Fibroblast of skin of back (primary cell): ENCODE measurements at regions not wholly inside any gene's neighbourhood (a gene's known extent, or its start where the extent isn't known, plus 50 kb on each side); places are given as distances from the start of the nearest gene placed in this dataset.
"Not testable (repeated sequence)": the region's sequence is repeated elsewhere in the genome, so short reads cannot be mapped to it uniquely, and the experiment has no call there.

ENCODE experiments used
- DNase-seq: peaks from one replicate; pipeline ENCODE4 v3.0.0-alpha.2; 2013

DNA sequence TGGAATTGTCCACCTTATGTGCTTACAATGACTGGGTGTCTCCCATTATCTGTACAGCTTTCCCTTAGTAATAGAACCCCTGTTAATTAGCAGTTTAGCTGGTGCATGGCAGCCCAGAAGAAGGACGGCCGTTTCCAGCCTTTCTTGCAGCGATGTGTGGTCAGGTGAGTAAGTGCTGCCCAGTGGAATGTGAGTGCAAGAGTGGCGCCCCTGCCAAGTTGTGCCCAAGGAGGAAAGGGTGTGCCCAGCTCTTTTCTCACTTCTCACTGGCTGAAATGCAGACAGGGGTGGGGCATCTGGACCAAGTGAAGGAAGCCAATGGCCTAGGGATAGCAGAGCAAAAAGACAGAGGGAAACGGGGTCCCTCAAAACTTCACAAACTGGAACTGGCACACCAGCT is 296.8 kb downstream of the PREX1 start:
- DNase-seq: no peak

DNA sequence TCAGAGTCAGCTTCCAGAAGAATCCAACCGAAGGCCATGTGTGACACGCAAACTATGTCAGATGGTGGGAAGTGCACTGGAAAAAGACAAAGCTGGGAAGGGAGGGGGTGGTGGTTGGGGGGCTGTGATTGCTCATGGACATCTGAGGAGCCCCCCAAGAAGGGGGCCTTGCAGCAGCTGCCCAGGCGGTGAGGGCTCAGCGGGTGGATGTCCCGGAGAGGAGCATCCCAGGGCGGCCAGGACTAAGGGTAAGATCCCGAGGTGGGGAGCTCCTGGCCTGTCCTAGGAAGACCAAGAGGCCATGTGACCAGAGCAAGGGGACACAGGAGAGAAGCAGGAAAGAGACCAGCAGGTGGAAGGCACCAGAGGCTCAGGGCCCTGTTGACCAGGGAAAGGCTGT is 299.5 kb downstream of the PREX1 start:
- DNase-seq: no peak

DNA sequence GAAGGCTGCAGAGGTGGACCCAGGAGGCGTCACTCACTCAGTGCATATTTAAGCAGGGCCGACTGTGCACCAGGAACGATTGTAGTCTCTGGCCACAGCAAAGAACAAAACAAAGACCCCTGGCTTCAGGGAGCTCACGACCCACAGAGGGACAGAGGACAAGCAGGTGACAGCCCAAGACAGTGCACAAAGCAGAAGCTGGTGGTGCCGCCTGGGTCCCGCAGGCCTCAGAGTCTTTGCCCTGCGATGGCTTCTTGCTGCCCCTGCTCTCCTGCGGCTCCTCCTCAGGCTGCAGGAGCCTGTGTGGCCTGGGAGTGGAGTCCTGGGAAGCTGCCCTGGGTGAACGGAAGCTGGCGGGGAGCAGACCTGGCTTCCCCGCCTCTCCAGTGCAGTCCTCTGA is 300.0 kb downstream of the PREX1 start:
- no peak for DNase-seq

DNA sequence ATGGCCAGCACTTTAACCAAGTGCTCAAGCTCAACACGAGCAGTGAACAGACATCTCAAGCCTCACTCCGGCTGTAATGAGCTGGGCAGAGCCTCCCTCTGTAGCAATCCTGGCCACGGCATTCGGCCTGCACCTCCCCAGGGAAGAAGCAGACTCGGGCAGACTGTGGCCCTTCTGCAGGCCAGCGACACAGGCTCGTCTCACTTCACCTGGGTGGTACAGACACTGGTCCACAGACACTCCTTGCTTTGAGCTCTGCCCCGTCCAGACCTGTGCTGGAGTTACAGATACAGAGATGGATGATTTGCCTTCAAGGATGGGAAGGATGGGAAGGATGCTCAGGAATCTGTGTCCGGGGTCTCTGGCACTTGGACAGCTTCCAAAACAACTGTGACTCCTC is 300.9 kb downstream of the PREX1 start:
- DNase-seq: no peak

DNA sequence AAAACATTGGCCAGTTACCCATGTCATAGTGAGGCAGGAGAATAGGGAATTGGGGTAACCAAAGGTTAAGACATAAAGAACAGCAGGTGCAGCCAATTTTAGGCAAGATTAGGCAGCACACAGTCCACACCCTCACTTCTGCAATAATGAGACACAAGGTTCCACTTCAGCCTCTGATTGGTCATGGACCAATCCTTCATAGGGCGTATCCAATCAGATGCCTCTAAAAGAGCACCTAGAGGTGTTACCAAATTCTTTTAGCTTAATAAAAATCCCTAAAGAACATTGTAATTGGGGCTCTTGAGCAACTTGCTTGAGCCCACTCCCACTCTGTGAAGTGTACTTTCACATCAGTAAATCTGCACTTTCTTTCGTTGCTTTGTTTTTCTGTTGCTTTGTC is 302.4 kb downstream of the PREX1 start:
- DNase-seq: no peak

DNA sequence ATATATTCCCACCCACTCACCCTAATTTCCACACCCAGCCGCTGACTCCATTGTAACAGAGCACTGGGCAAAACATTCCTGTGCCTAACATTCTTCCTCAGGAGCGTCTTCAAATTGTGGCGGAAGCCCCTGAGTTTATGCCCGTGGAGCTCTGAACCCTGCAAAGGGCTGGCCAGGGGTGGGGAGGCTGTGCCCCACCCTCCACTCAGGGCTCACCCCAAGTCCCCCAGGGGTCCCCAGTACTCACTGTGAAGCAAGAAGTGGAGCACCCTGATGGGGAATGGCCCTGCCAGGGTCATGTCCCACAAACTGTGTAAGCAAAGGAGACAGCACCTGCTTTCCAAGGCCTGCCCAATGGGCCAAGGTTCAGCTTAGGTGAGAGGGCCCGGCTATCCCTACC is 303.2 kb downstream of the PREX1 start:
- DNase-seq: no peak

DNA sequence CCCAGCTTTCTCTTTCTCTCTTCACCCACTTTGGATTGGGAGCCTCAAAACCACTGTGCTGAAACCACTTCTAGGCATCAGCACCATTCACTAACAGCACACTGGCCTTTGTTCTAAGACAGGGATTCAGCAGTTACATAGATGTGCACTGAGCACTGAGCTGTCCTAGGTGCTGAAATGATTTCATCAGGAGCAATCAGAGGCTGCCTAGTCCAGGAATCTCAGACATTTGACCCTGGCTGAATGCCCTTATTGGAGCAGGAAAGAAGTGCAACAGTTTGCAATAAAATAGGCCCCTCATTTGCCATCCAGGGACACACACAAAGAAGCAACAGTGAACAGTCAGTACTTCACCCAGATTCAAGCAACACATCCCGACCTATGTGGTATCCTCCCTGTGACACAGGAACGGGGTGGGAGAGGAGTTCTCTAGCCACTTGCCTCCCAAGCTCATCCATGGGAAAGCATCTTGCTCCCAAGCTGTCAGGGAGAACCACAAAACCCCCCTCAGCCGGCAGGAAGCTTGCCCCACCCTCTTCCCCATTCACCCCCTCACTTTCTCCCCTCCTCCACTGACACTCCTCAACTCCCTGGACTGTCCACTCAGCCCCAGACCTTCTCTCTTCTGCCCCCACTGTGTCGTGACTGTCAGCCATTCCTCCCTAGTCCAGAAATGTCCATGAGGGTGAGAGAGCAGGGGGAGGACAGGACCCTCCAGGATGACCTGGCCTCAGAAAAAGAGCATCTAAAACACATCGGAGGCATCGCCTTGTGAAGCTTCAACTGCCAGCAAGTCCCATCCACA is 304.4 kb downstream of the PREX1 start:
- peak; percentile 73 for DNase-seq

DNA sequence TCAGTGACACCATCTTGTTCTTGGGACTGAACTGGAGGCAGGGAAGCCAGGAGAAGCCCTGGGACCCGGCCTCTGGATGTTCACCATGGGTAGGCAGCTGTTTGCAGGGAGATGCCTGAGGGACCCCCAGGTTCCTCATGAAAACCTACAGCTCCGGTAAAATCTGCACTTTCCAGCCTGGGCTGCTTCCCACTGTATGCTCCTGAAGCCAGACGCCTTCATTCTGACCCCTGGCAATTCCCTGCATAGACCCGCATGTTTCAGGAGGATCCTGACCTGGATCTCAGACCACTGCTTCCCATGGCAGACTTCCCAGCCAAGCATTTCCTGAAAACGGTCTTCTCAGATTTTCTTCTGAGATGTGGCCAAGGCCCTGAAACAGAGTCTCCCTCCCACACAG is 306.7 kb downstream of the PREX1 start:
- DNase-seq: no peak

DNA sequence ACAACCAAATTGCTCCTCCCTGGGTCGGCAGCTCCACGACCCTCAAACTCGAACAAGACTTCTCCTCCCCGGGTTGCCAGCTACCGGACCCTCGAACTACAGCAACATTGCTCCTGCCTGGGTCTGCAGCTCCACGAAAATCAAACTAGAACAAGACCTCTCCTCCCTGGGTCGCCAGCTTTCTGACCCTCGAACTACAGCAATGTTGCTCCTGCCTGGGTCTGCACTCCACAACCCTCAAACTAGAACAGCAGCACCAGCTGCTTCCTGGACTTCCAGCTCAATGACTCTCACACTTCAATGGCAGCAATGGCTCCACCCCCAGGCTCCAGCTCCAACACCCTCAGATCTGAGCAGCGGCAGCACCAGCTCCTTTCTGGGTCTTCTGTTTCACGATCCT is 311.6 kb downstream of the PREX1 start:
- not testable (repeated sequence) for DNase-seq

DNA sequence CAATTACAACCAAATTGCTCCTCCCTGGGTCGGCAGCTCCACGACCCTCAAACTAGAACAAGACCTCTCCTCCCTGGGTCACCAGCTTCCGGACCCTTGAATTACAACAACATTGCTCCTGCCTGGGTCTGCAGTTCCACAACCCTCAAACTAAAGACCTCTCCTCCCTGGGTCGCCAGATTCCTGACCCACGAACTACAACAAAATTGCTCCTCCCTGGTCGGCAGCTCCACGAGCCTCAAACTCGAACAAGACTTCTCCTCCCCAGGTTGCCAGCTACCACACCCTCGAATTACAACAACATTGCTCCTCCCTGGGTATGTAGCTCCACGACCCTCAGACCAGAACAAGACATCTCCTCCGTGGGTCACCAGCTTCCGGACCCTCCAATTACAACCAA is 313.2 kb downstream of the PREX1 start:
- DNase-seq: not testable (repeated sequence)

DNA sequence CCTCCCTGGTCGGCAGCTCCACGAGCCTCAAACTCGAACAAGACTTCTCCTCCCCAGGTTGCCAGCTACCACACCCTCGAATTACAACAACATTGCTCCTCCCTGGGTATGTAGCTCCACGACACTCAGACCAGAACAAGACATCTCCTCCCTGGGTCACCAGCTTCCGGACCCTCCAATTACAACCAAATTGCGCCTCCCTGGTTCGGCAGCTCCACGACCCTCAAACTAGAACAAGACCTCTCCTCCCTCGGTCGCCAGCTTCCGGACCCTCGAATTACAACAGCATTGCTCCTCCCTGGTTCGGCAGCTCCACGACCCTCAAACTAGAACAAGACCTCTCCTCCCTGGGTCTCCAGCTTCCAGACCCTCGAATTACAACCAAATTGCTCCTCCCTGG is 315.3 kb downstream of the PREX1 start:
- not testable (repeated sequence) for DNase-seq

DNA sequence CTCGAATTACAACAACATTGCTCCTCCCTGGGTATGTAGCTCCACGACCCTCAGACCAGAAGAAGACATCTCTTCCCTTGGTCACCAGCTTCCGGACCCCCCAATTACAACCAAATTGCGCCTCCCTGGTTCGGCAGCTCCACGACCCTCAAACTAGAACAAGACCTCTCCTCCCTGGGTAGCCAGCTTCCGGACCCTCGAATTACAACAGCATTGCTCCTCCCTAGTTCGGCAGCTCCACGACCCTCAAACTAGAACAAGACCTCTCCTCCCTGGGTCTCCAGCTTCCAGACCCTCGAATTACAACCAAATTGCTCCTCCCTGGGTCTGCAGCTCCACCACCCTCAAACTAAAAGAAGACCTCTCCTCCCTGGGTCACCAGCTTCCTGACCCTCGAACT is 322.7 kb downstream of the PREX1 start:
- not testable (repeated sequence) for DNase-seq

DNA sequence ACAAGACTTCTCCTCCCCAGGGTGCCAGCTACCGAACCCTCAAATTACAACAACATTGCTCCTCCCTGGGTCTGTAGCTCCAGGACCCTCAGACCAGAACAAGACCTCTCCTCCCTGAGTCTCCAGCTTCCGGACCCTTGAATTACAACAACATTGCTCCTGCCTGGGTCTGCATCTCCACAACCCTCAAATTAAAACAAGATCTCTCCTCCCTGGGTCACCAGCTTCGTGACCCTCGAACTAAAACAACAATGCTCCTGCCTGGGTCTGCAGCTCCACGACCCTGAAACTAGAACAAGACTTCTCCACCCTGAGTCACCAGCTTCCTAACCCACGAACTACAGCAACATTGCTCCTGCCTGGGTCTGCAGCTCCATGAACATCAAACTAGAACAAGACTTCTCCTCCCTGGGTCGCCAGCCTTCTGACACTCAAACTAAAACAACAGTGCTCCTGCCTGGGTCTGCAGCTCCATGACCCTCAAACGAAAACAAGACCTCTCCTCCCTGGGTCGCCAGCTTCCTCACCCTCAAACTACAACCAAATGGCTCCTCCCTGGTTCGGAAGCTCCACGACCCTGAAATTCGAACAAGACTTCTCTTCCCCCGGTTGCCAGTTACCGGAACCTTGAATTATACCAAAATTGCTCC is 324.5 kb downstream of the PREX1 start:
- no peak for DNase-seq

DNA sequence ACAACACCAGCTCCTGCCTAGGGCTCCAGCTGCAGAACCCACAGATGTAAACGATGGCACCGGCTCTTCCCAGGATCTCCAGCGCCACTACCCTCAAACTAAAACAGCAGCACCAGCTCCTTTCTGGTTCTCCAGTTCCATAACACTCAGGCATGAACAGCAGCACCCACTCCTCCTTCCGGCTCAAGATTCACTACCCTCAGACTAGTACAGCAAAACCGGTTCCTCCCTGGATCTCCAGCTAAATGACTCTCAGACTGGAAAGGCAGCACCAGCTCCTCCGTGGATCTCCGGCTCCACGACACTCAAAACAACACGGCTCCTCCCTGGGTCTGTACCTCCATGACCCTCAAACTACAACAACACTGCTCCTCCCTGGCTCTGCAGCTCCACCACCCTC is 325.0 kb downstream of the PREX1 start:
- DNase-seq: no peak

DNA sequence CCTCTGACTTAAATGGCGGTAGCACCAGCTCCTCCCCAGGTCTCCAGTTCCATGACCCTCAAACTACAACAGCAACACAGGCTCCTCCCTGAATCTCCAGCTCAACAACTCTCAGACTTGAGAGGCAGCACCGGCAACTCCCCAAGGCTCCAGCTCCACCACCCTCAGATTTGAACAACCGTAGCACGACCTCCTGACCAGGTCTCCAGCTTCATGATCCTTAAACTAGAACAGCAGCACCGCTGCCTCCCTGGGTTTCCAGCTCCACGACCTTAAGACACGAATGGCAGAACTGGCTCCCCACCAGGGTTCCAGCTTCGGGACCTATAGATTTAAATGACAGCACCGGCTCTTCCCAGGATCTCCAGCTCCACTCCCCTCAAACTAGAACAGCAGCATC is 325.8 kb downstream of the PREX1 start:
- DNase-seq: no peak

DNA sequence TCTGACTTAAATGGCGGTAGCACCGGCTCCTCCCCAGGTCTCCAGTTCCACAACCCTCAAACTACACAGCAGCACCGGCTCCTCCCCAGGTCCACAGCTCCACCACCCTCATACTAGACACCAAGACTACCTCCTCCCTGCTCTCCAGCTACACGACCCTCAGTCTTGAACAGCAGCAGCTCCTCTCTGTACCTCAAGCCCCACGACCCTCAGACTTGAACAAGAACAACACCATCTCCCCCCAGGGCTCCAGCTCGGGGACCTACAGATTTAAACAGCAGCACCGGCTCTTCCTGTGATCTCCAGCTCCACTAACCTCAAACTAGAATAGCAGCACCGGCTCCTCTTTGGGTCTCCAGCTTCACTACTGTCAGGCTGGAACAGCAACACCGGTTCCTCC is 326.9 kb downstream of the PREX1 start:
- DNase-seq: not testable (repeated sequence)

DNA sequence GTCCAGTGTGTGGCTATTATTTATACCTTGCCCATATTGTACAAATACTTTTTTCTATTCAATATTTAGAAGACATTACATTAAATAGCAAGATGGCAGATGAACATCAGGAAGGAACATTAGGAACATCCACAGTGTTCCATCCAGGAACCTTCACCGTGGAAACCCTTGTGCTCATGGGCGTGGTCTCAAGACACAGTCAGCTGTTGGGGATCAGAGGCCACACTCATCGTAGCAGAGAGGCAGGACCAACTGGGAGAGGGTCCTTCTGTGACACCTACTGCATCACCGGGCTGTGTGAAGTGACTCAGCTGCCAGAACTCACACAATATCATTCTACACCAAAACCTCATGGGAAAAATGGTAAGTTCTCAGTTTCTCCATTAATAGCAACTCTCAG is 328.9 kb downstream of the PREX1 start:
- not testable (repeated sequence) for DNase-seq

DNA sequence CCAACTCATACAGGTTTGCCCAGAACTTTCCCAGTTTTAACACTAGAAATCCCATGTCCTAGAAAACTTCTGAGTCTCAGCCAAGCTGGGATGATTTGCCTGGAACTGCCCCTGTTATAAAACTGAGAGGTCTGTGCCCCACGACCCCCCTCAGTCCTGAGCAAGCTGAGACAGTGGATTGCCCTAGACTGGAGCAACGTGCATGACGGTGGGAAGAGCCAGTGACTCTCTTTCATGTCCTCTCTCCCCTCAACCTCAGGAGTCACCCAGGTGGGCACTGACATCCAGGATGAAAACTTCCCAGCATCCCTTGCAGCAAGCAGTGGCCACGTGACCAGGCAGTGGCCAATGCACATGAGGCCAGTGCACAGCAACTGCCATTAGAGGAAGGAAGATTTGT is 329.7 kb downstream of the PREX1 start:
- not testable (repeated sequence) for DNase-seq

DNA sequence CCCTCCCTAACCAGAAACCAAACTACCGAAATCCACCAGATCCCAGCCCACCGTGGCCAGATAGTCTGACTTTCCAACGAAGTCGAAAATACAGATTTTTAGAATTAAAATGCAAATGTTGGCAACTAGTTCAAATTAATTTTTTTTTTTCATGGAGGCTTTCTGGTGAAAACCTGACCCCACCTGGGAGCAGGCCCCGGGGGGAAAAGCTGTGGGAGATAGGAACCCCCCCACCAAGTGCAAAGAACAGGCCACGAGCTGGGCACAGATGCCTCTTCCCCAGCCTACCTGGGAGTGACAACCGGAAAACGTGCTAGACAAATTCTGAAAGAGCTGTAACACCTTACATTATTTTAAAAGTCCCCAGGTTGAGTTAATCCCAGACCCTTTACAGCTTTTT is 333.8 kb downstream of the PREX1 start:
- no peak for DNase-seq

DNA sequence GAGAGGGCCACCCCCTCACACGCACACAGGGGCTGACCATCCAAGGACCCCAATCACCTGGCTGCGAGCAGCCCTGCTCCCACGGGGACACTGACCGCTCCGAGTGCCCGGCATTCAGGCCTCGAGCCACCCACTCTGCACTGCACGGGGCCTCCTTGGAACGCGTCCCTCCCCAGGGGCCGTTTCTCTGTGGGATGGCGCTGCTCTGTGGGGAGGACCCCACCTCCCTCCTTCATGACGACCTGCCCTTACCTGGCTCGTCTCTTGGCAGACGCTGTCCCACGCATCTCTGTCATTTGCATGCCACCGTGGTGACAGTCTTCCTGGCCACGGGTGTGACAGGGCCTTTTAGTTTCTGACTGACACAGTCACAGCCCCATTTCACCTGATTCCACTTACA is 334.5 kb downstream of the PREX1 start:
- not testable (repeated sequence) for DNase-seq

DNA sequence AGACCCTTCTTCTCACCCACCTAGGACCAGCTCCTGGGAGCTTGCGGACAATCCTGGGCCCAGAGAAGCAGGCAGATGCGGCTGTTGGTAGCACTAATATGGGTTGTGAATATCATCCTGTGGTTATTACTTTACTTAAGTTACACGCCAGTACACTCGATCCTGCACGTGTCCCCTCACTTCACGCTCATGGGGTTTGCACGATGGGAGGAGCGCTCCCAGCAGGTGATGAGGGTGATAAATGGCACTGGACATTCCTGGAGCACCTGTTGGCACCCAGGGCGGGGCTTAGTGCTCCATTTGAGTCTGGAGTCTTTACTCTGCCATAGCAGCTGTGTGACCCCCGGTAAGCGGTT is 335.1 kb downstream of the PREX1 start:
- DNase-seq: no peak

DNA sequence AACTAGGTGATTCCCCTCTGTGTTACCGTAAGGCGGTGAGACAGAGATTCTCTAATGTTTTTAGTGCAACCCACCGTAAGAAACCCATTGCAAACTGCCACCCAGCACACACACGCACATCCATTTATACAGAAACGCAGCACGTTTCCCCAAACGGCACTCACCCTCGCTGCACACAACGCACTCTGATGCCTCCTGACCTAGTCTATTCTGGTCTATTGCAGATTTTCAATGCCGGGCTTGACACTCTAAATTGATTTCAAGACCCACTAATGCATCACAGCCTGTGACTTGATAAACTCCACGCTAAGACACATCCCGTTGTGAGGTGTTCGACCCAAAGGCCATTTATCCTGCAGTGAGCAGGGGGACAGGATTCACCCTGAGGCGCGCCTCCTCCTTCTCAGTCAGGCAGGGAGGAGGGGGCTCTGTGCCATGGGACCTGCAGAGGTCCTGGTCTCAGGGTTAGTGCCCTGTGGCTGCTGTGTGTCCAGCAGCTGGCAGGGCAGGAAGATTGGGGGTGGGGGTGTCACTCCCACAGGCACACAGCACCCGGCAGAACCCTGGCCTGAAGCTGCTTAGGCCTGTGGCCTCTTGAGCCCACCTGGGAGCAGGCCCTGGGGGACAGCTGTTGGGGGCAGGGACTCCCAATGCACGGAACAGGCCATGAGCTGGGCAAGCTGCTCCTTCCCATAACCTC is 335.6 kb downstream of the PREX1 start:
- DNase-seq: no peak

DNA sequence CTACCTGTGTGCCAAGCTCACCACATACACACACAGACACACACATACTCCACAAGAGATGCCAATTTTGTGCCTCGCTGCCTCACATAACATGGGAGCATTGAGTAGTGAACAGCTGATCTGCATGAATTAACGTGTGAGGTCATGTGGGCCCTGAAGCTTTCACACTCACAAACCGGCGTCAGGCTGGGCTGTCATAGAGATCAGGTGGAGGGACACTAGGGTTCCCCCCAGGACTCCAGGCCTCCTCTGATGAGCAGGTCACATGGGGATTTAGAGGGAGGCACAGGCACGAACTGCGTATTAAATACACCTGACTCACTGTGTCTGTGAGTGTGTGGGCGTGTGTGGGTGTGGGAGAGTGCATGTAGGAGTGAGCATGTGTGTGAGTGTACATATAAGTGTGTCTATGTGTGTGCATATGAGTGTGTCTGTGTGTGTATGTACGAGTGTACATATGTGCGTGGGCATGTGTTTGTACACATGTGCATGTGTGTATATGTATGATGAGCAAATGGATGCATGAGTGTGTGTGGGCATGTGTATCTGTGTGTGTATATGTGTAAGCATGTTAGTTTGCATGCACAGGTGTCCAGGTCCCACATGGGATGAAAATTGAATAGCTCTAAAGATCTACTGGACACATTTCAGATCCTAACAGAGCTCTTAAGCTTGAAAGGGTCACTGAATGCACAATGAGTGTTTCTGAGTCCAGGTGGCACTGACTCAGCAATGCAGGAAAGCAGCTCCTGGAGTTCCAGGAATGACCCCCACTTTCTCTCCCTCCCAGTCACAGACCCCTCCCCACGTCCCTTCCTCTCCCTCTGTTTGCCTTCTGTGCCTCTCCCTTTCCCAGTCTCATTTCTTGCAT is 336.6 kb downstream of the PREX1 start:
- no peak for DNase-seq
